ENCODE measurements at regions not wholly inside any gene's neighbourhood (a gene's known extent, or its start where the extent isn't known, plus 50 kb on each side); places are given as distances from the start of the nearest gene placed in this dataset.
"Not testable (repeated sequence)": the region's sequence is repeated elsewhere in the genome, so short reads cannot be mapped to it uniquely, and the experiment has no call there.

GRCh38 chr6:79131220-79131619 is 53.2 kb upstream of the PHIP start:
- not testable (repeated sequence) for TF ChIP-seq CTCF (conservative IDR thresholded peaks at IDR 0.05; ENCODE audit: low read length); EZH2phosphoT487 (IDR thresholded peaks at IDR 0.05; ENCODE audit: borderline replicate concordance, low read depth, low read length)

All from OCI-LY7 (cell line).